Adrenal gland (tissue), 9 donors: ENCODE measurements at regions not wholly inside any gene's neighbourhood (a gene's known extent, or its start where the extent isn't known, plus 50 kb on each side); places are given as distances from the start of the nearest gene placed in this dataset.

ENCODE experiments used
- DNase-seq, 7 donors: peaks; one replicate each; pipeline ENCODE4 v3.0.0-alpha.2; 2019 to 2020
- H3K27ac ChIP-seq, 5 donors: fragments of 200-600 bp; sonication (generic) in 4 of 5; 1 replicate in 3 of 5; 2 replicates in 2 of 5; pipeline versions ENCODE4 v1.5.1 to v1.8.0; 2016 to 2020; ENCODE audit warnings: mild to moderate bottlenecking in 1 of 5
- H3K27me3 ChIP-seq: fragments of 200-600 bp; 2 replicates; pipeline ENCODE4 v1.8.0; 2021
- H3K36me3 ChIP-seq, 2 donors: fragments of 200-600 bp; replicated peaks in 1 of 2; 1 replicate in 1 of 2; 2 replicates in 1 of 2; pipeline versions ENCODE4 v1.5.1 to v1.8.0; 2018 to 2022
- H3K4me1 ChIP-seq, 2 donors: fragments of 200-600 bp; replicated peaks in 1 of 2; 1 replicate in 1 of 2; 2 replicates in 1 of 2; pipeline versions ENCODE4 v1.5.1 to v1.8.0; 2018 to 2021
- H3K4me3 ChIP-seq, 4 donors: fragments of 200-600 bp; sonication (generic) in 3 of 4; one replicate each; pipeline ENCODE4 v1.5.1; 2016 to 2018
- H3K9me3 ChIP-seq, 3 donors: fragments of 200-600 bp; sonication (generic) in 1 of 3; replicated peaks in 1 of 3; 1 replicate in 2 of 3; 2 replicates in 1 of 3; pipeline versions ENCODE4 v1.5.1 to v1.8.0; 2016 to 2021
- POLR2A ChIP-seq, 2 donors: fragments of 450-650 bp; IDR thresholded peaks; one replicate each; pipeline ENCODE4 v1.6.1; 2017; ENCODE audit warnings: antibody characterized with exemption in 2 of 2, mild to moderate bottlenecking in 2 of 2, moderate library complexity in 1 of 2
- WGBS, 4 donors: extraction: QIAGEN DNeasy Blood & Tissue Kit in 2 of 4; methylation state at CpG; one replicate each; pipeline versions ENCODE4 v1.1.5 to v1.1.7; 2013 to 2017; 5-methylcytosine and 5-hydroxymethylcytosine counted together
- intact Hi-C, 2 donors: fragments of 100-400 bp; cut with DNase I; formaldehyde crosslinking; loops; one replicate each; pipeline versions ENCODE4 v1.14.1 to v1.15.0; 2022 to 2023
- TF ChIP-seq, protein P1 (sequence below), 6 experiments: fragments of 450-650 bp in 4 of 6; fragments of 200-600 bp in 2 of 6; sonication (generic) in 1 of 6; IDR thresholded peaks; 1 replicate in 5 of 6; 2 replicates in 1 of 6; pipeline versions ENCODE4 v1.5.1 to v1.8.0; 2016 to 2021; ENCODE audit warnings: antibody characterized with exemption in 6 of 6, mild to moderate bottlenecking in 2 of 6, moderate library complexity in 1 of 6
- donor health status: healthy with polysubstance abuse.
- donor health status: Bipolar disorder and iron deficiency.
- donor health status: DM: yes; HTN: yes; CAD: no.
- donor health status: DM: no; HTN: no; CAD: no.
- donor health status: DM: no; HTN: no; CAD: no.

DNA sequence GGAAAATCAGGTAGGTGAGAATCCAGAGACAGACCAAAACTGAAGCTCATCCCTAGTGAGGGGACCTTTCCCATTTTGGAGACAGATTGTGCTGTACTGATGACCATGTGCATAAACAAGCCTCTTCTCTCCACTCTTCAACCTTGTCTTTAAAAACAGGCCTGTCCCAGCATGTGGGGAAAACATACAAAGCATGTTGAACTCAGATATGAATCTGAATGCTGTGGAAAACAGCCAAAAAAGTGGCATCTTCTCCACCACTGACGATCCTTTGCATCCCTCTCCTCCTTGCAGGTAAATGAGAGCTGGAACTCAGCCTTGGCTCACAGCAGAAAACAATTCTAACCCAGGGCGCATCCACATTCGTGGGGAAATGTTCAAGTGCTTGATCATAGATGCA is 123.7 kb upstream of the FOXQ1 start:
- Histone ChIP-seq H3K36me3 (no peaks in the 10 kb centered on the region), H3K4me3 (no peak overlapping the region), H3K27me3 (no peaks in the 10 kb centered on the region), H3K27ac (no peak overlapping the region), H3K4me1 (no peaks in the 10 kb centered on the region), H3K9me3 (no peaks in the 10 kb centered on the region)
- TF ChIP-seq, protein P1, sequence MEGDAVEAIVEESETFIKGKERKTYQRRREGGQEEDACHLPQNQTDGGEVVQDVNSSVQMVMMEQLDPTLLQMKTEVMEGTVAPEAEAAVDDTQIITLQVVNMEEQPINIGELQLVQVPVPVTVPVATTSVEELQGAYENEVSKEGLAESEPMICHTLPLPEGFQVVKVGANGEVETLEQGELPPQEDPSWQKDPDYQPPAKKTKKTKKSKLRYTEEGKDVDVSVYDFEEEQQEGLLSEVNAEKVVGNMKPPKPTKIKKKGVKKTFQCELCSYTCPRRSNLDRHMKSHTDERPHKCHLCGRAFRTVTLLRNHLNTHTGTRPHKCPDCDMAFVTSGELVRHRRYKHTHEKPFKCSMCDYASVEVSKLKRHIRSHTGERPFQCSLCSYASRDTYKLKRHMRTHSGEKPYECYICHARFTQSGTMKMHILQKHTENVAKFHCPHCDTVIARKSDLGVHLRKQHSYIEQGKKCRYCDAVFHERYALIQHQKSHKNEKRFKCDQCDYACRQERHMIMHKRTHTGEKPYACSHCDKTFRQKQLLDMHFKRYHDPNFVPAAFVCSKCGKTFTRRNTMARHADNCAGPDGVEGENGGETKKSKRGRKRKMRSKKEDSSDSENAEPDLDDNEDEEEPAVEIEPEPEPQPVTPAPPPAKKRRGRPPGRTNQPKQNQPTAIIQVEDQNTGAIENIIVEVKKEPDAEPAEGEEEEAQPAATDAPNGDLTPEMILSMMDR (IDR thresholded peaks at IDR 0.05) = no peak
- TF ChIP-seq POLR2A (IDR thresholded peaks at IDR 0.05) = no peak
- WGBS, 4 donors = 73 to 84% (median 74%) methylated on average over 3 of the region's 3 CpGs
- intact Hi-C loops = no loop called here
- no peak for DNase-seq

DNA sequence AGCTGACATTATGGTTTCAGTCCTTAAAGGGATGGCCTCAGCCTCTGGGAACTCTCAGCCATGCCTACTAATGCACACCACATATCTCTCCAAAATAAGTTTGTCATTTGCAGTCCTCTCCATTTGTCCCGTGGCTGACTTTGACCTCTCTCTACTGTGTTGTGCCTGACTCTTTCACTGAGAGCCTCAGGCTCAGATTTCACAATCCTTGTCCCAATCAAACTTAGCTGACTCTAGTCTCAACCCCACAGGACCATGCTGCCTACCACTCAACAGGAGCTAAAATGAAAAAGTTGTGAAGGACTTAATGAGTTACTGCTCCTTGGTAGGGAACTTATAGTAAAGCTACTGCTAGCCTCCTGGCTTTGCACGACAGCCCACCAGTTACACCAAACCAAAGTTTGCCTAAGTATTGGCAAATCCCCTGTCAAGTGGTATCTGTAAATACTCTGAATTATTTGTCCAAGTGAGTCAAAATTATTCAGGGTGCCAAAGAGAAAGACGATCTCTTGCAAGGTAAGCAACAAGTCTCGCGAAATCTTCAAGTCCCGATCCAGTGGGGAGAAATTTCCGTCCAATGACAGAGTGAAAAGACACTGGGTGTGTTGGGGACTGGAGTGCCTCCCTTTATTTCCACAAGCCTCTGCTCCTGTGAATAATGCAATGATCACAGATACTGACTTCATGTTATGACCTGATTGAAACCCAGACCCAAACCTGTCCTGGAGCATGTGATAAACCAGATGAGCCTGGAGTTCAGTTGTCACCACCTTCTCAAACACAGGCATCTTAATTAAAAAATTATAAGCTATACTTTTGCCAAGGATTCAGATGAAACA is 124.4 kb upstream of the FOXQ1 start:
- Histone ChIP-seq H3K4me3 (no peak overlapping the region), H3K4me1 (no peaks in the 10 kb centered on the region), H3K27me3 (no peaks in the 10 kb centered on the region), H3K9me3 (no peaks in the 10 kb centered on the region), H3K27ac (no peak overlapping the region), H3K36me3 (no peaks in the 10 kb centered on the region)
- TF ChIP-seq, protein P1 (IDR thresholded peaks at IDR 0.05) = no peak
- TF ChIP-seq POLR2A (IDR thresholded peaks at IDR 0.05) = no peak
- intact Hi-C loops = no loop called here
- 83 to 89% (median 86%) methylated on average over 7 of the region's 7 CpGs for WGBS, 4 donors
- no peak for DNase-seq

DNA sequence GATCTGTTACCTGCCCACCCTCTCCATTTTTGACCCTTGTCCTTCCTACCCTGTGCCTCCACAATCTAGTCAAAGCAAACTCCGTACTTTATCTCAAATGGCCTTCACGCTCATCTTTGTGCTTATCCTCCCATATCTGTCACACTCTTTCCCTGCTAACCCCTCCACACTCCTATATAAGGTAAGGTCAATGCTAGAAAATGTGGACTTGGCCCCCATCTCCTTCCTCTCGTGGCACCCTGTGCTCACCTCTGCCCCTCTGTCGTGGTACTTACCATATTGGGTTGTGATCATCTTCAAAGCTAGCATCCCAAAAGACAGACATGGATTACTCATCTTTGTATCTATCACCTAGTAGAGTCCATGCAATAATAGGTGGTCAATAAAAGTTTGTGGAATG is 127.6 kb upstream of the FOXQ1 start:
- Histone ChIP-seq H3K4me3 (no peak overlapping the region), H3K27ac (no peak overlapping the region), H3K27me3 (no peaks in the 10 kb centered on the region), H3K36me3 (no peaks in the 10 kb centered on the region), H3K4me1 (no peaks in the 10 kb centered on the region), H3K9me3 (no peaks in the 10 kb centered on the region)
- no peak for DNase-seq
- intact Hi-C loops = no loop called here
- TF ChIP-seq POLR2A (IDR thresholded peaks at IDR 0.05) = no peak
- TF ChIP-seq, protein P1 (IDR thresholded peaks at IDR 0.05) = no peak
- WGBS, 4 donors = 68 to 75% (median 74%) methylated on average over 4 of the region's 4 CpGs

DNA sequence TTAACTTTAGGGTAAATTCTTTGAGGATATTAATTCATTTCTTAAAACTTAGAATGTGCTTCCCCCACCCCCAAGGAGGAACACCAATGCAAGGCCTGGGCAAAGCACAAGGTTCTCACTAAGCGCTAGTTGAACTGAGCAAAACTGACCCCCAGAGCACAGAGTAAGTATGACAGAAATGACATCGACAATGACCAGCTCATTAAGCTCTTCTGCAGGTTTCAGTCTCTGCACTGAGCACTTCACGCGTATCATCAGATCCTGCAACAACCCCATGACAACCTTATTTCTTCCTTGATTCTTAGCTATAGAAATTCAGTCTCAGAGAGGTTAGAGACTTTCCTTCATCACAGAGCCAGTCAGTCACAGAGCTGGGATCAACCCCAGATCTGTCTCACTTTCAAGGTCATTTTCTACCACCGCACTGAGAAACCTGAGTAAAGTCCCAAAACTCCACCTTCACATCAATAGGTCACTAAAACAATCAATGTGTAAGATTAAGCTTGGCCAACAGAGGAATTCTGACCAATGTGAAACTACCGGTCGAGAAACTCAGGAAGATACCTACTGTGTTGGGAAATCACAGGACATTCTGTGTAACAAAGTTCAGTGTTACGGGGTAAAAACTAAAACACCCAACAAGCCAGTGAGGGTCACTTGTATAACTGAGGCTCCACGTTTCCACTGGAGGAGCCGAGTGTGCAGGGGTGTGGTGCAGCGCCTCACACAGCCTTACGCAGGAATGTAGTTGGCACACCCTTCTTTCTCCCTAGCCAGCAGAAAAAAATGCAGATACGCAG is 129.0 kb upstream of the FOXQ1 start:
- H3K27ac ChIP-seq = no peak overlapping the region
- H3K9me3 ChIP-seq = no peaks in the 10 kb centered on the region
- H3K36me3 ChIP-seq = no peaks in the 10 kb centered on the region
- H3K4me3 ChIP-seq = no peak overlapping the region
- DNase-seq = no peak
- no peak for TF ChIP-seq POLR2A (IDR thresholded peaks at IDR 0.05)
- TF ChIP-seq, protein P1 (IDR thresholded peaks at IDR 0.05) = no peak
- peaks cover under 1% of the 10 kb centered on the region for H3K27me3 ChIP-seq
- intact Hi-C loops = no loop called here
- WGBS, 4 donors = 81 to 87% (median 84%) methylated on average over 12 to 13 of the region's 13 CpGs
- H3K4me1 ChIP-seq = no peaks in the 10 kb centered on the region
